OCI-LY3 (cell line): ENCODE measurements at regions not wholly inside any gene's neighbourhood (a gene's known extent, or its start where the extent isn't known, plus 50 kb on each side); places are given as distances from the start of the nearest gene placed in this dataset.
"Not testable (repeated sequence)": the region's sequence is repeated elsewhere in the genome, so short reads cannot be mapped to it uniquely, and the experiment has no call there.

ENCODE experiments used
- H2AFZ ChIP-seq: fragments of 200-600, 300-600 bp; shearing (Covaris generic); 2 replicates; pipeline ENCODE4 v1.6.0; 2014; ENCODE audit warnings: antibody characterized with exemption, low read depth, low read length
- H3K27ac ChIP-seq: fragments of 200-600, 300-600 bp; sonication (generic); 2 replicates; pipeline ENCODE4 v1.5.1; 2014; ENCODE audit warnings: mild to moderate bottlenecking, low read length, moderate library complexity, mixed read lengths
- H3K27me3 ChIP-seq: fragments of 200-600, 300-600 bp; sonication (generic); 2 replicates; pipeline ENCODE4 v1.6.1; 2014; ENCODE audit warnings: low read depth, low read length, mixed read lengths
- H3K36me3 ChIP-seq: fragments of 200-600, 300-600 bp; sonication (generic); replicated peaks from 2 replicates; pipeline ENCODE3; 2014; ENCODE audit warnings: low read depth, low read length, mixed read lengths
- H3K4me1 ChIP-seq: fragments of 300-600, 200-600 bp; sonication (generic); 2 replicates; pipeline ENCODE4 v1.6.1; 2014; ENCODE audit warnings: low read length, mixed read lengths
- H3K4me2 ChIP-seq: fragments of 200-600, 300-600 bp; sonication (generic); 2 replicates; pipeline ENCODE4 v1.6.1; 2014; ENCODE audit warnings: low read length, mixed read lengths
- H3K4me3 ChIP-seq: fragments of 300-600, 200-600 bp; sonication (generic); 2 replicates; pipeline ENCODE4 v1.5.1; 2014; ENCODE audit warnings: antibody characterized with exemption, mild to moderate bottlenecking, low read length, moderate library complexity
- H3K79me2 ChIP-seq: fragments of 300-600, 200-600 bp; shearing (Covaris generic); 2 replicates; pipeline ENCODE4 v1.6.1; 2014; ENCODE audit warnings: mild to moderate bottlenecking, low read length, mixed read lengths
- H3K9ac ChIP-seq: fragments of 300-600, 200-600 bp; shearing (Covaris generic); 2 replicates; pipeline ENCODE4 v1.6.0; 2014; ENCODE audit warnings: mild to moderate bottlenecking, low read length, moderate library complexity
- H3K9me3 ChIP-seq: fragments of 200-600, 300-600 bp; shearing (Covaris generic); 2 replicates; pipeline ENCODE4 v1.6.1; 2014; ENCODE audit warnings: low read length, mixed read lengths; ENCODE audit not compliant: insufficient read depth
- H4K20me1 ChIP-seq: fragments of 200-600, 300-600 bp; sonication (generic); 2 replicates; pipeline ENCODE4 v1.6.1; 2016; ENCODE audit warnings: low read length, mixed read lengths; ENCODE audit not compliant: insufficient read depth
- EZH2phosphoT487 ChIP-seq: fragments of 200-600 bp; shearing (Covaris generic); IDR thresholded peaks from 2 replicates; pipeline ENCODE4 v1.6.1; 2018; ENCODE audit warnings: antibody characterized with exemption, mixed run types, low read depth
- TF ChIP-seq, protein P1 (sequence below): fragments of 200-600, 300-600 bp; sonication (generic); IDR thresholded peaks from 2 replicates; pipeline ENCODE4 v1.5.1; 2014; ENCODE audit warnings: antibody characterized with exemption, low read length, low read depth

DNA sequence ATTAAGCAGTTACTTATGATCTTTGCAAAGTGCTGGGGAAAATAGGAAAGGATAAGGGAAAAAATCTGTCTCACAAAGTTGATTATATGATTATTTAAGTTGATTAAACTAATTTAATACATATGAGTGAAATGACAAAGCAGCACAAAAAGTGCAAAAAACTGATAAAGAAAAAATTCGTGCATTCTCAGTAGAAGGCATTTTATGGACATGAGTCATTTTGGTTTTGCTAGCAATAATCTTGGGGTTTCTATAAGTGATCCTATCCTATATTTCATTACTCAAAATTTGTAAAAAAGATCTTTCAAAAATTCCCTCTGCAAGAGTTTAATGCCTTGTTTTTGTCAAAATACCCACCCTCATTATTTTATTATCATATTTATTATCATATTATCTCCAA is 224.2 kb upstream of the ANXA10 start:
- Histone ChIP-seq H3K79me2 (no peaks in the 10 kb centered on the region), H2AFZ (no peak overlapping the region), H4K20me1 (no peaks in the 10 kb centered on the region), H3K4me1 (no peaks in the 10 kb centered on the region), H3K27me3 (no peaks in the 10 kb centered on the region), H3K27ac (no peak overlapping the region), H3K36me3 (no peaks in the 10 kb centered on the region), H3K9ac (no peak overlapping the region), H3K9me3 (no peaks in the 10 kb centered on the region), H3K4me2 (no peak overlapping the region), H3K4me3 (no peak overlapping the region)
- TF ChIP-seq, protein P1, sequence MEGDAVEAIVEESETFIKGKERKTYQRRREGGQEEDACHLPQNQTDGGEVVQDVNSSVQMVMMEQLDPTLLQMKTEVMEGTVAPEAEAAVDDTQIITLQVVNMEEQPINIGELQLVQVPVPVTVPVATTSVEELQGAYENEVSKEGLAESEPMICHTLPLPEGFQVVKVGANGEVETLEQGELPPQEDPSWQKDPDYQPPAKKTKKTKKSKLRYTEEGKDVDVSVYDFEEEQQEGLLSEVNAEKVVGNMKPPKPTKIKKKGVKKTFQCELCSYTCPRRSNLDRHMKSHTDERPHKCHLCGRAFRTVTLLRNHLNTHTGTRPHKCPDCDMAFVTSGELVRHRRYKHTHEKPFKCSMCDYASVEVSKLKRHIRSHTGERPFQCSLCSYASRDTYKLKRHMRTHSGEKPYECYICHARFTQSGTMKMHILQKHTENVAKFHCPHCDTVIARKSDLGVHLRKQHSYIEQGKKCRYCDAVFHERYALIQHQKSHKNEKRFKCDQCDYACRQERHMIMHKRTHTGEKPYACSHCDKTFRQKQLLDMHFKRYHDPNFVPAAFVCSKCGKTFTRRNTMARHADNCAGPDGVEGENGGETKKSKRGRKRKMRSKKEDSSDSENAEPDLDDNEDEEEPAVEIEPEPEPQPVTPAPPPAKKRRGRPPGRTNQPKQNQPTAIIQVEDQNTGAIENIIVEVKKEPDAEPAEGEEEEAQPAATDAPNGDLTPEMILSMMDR = no peak
- no peak for TF ChIP-seq EZH2phosphoT487

- H3K4me3 ChIP-seq = no peak overlapping the region
- no peaks in the 10 kb centered on the region for H3K36me3 ChIP-seq
- no peak overlapping the region for H2AFZ ChIP-seq
- H3K27me3 ChIP-seq = no peaks in the 10 kb centered on the region
- no peaks in the 10 kb centered on the region for H3K4me1 ChIP-seq
- TF ChIP-seq, protein P1 = no peak
- no peak for TF ChIP-seq EZH2phosphoT487
- H3K9ac ChIP-seq = no peak overlapping the region
- no peaks in the 10 kb centered on the region for H4K20me1 ChIP-seq
- H3K79me2 ChIP-seq = no peaks in the 10 kb centered on the region
- H3K27ac ChIP-seq = no peak overlapping the region
- no peaks in the 10 kb centered on the region for H3K9me3 ChIP-seq
- no peak overlapping the region for H3K4me2 ChIP-seq
These were observed 218.8 kb upstream of the ANXA10 start for GRCh38 chr4:167873496-167873895.

GRCh38 chr4:167876091-167876490 is 216.2 kb upstream of the ANXA10 start:
- not testable (repeated sequence) for H3K9me3 ChIP-seq, H4K20me1 ChIP-seq, H3K27ac ChIP-seq, H3K27me3 ChIP-seq, H3K4me2 ChIP-seq, H3K4me1 ChIP-seq, H3K79me2 ChIP-seq, H3K4me3 ChIP-seq, H3K36me3 ChIP-seq, H2AFZ ChIP-seq, H3K9ac ChIP-seq

GRCh38 chr4:167877826-167878225 is 214.5 kb upstream of the ANXA10 start:
- not testable (repeated sequence) for H3K9ac ChIP-seq, H3K27ac ChIP-seq, H3K4me1 ChIP-seq, H2AFZ ChIP-seq, H4K20me1 ChIP-seq, H3K4me2 ChIP-seq, H3K27me3 ChIP-seq, H3K9me3 ChIP-seq, H3K79me2 ChIP-seq, H3K36me3 ChIP-seq, H3K4me3 ChIP-seq

DNA sequence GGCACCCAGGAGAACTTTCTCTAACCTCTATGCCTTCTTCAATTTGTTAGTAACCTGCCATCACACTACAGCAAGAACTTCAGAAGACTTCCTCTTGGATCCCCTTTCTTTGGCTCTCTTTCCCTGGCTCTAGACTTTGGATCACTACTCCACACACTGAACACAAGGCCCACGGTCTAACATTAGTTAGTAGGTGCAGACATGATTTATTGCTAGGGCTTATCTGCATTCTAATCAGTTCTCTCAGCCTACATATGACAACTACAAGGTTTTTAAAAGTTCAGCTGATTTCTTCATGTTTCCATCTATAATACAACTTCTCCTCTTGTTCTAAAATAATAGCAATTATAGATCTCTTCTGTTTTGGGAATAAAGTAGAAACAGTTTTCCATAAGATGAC is 209.1 kb upstream of the ANXA10 start:
- no peak overlapping the region for H3K4me3 ChIP-seq
- H3K79me2 ChIP-seq = no peaks in the 10 kb centered on the region
- no peak overlapping the region for H3K4me2 ChIP-seq
- H3K4me1 ChIP-seq = no peaks in the 10 kb centered on the region
- H3K36me3 ChIP-seq = no peaks in the 10 kb centered on the region
- H3K27ac ChIP-seq = no peak overlapping the region
- no peak overlapping the region for H3K9ac ChIP-seq
- no peak overlapping the region for H2AFZ ChIP-seq
- no peak for TF ChIP-seq EZH2phosphoT487
- TF ChIP-seq, protein P1 = no peak
- H3K27me3 ChIP-seq = no peaks in the 10 kb centered on the region
- no peaks in the 10 kb centered on the region for H3K9me3 ChIP-seq
- no peaks in the 10 kb centered on the region for H4K20me1 ChIP-seq
